ENCODE measurements at regions not wholly inside any gene's neighbourhood (a gene's known extent, or its start where the extent isn't known, plus 50 kb on each side); places are given as distances from the start of the nearest gene placed in this dataset.

DNA sequence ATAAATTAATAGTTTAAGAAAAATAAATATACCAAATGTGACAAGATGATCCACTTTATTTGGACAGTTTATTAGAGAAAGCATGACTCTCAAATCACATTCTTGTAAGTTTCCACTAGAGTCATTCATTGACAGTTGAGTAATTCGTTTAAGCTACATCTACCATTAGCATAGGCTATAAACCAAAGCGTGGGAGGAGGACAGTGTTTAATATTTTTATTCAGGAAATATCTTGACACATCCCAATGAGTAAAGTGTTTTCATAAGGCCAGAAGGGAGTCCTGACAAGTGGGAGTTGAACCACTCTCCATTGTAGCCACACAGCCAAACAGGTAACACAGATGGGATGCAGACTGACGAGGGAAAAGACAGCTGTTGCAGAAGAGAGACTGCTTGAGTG lies 386.5 kb upstream of the SEMA3D start:
- Mint-ChIP-seq H3K36me3 (no peaks in the 10 kb centered on the region), H3K27ac (peak overlapping the region in 1 of 6 donors; percentile 62), H3K4me1 (peaks cover 0 to 1% (median 0%) of the 10 kb centered on the region in 3 donors), H3K27me3 (peaks cover 0 to 4% (median 0%) of the 10 kb centered on the region in 3 donors), H3K9me3 (no peaks in the 10 kb centered on the region), H3K4me3 (no peak overlapping the region)
- no peak for ATAC-seq (ENCODE audit: low read depth in 2 of 2)
- no peak for DNase-seq

GRCh38 chr7:85570898-85571297 lies 384.0 kb upstream of the SEMA3D start:
- no peak for ATAC-seq (ENCODE audit: low read depth in 2 of 2)
- peaks cover 0 to 4% (median 0%) of the 10 kb centered on the region in 3 donors for H3K27me3 Mint-ChIP-seq
- H3K27ac Mint-ChIP-seq = no peak overlapping the region

DNA sequence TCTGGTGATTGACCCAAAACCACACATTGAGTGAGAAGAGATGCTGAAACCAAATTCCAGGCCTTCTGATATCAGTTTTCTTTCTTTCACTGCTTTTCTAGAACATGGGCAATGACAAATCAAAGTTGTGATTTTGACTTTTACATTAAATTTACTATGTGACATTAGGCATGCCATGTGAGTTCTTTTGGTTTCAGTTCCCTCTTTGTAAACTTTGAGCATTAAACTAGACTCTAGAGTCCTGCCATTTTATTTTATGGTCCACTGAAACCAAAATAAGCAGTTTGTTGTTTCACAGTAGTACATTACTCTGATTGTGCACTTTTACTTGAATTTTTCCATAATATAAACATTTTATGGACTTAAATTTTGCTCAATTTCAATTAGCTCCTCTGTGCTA lies 381.1 kb upstream of the SEMA3D start:
- DNase-seq (no peak), ATAC-seq (ENCODE audit: low read depth in 2 of 2) (peak; percentile 50 to 55)
- H3K27me3 Mint-ChIP-seq = peaks cover 0 to 4% (median 0%) of the 10 kb centered on the region in 3 donors
- no peak overlapping the region for H3K27ac Mint-ChIP-seq
- peaks cover 0 to 9% (median 3%) of the 10 kb centered on the region in 3 donors for H3K4me1 Mint-ChIP-seq
- H3K36me3 Mint-ChIP-seq = no peaks in the 10 kb centered on the region
- H3K4me3 Mint-ChIP-seq = no peak overlapping the region
- H3K9me3 Mint-ChIP-seq = peaks cover 0 to 4% (median 0%) of the 10 kb centered on the region in 7 donors

More at GRCh38 chr7:85570898-85571297, 384.0 kb upstream of the SEMA3D start:
- no peak overlapping the region for H3K4me3 Mint-ChIP-seq
- H3K4me1 Mint-ChIP-seq = peaks cover 0 to 9% (median 3%) of the 10 kb centered on the region in 3 donors
- DNase-seq = no peak
- H3K36me3 Mint-ChIP-seq = no peaks in the 10 kb centered on the region
- H3K9me3 Mint-ChIP-seq = peaks cover 0 to 4% (median 0%) of the 10 kb centered on the region in 7 donors

GRCh38 chr7:85566095-85566794 lies 379.4 kb upstream of the SEMA3D start:
- H3K36me3 Mint-ChIP-seq = no peaks in the 10 kb centered on the region
- ATAC-seq (ENCODE audit: low read depth in 2 of 2) = no peak

DNA sequence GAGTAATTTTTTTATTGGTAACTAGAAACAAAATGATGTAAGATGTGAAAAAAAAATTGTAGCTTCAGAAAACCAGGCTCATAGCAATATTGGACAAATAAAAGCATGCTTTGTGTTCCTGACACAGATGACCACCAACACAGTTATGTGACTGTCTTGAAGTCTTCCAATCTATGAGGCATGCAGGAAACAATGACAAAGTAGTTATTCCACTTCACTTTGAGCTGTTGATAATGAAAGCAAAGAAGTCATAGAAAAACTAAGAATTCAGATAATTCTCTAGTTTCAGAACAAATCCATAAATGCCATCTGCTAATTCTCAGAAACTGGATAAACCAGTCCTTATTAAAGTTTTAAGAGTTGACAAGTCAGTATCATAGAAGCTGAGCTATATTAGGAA lies 378.4 kb upstream of the SEMA3D start:
- Mint-ChIP-seq H3K27me3 (no peaks in the 10 kb centered on the region), H3K9me3 (peaks cover 0 to 4% (median 0%) of the 10 kb centered on the region in 7 donors), H3K36me3 (no peaks in the 10 kb centered on the region), H3K4me3 (no peak overlapping the region), H3K4me1 (peaks cover 0 to 9% (median 3%) of the 10 kb centered on the region in 3 donors), H3K27ac (no peak overlapping the region)
- DNase-seq (no peak), ATAC-seq (ENCODE audit: low read depth in 2 of 2) (no peak)

More at GRCh38 chr7:85566095-85566794, 379.4 kb upstream of the SEMA3D start:
- Mint-ChIP-seq H3K4me3 (no peak overlapping the region), H3K4me1 (peaks cover 0 to 9% (median 3%) of the 10 kb centered on the region in 3 donors), H3K27ac (no peak overlapping the region), H3K9me3 (peaks cover 0 to 4% (median 0%) of the 10 kb centered on the region in 7 donors), H3K27me3 (no peaks in the 10 kb centered on the region)
- DNase-seq = no peak

GRCh38 chr7:85564861-85565260 lies 378.0 kb upstream of the SEMA3D start:
- DNase-seq (no peak), ATAC-seq (ENCODE audit: low read depth in 2 of 2) (no peak)
- no peak overlapping the region for H3K4me3 Mint-ChIP-seq
- H3K36me3 Mint-ChIP-seq = no peaks in the 10 kb centered on the region
- H3K4me1 Mint-ChIP-seq = peaks cover 0 to 9% (median 3%) of the 10 kb centered on the region in 3 donors
- H3K27me3 Mint-ChIP-seq = no peaks in the 10 kb centered on the region
- H3K27ac Mint-ChIP-seq = no peak overlapping the region
- H3K9me3 Mint-ChIP-seq = peaks cover 0 to 4% (median 0%) of the 10 kb centered on the region in 7 donors

GRCh38 chr7:85561706-85562105 lies 374.9 kb upstream of the SEMA3D start:
- H3K27me3 Mint-ChIP-seq = no peaks in the 10 kb centered on the region
- H3K27ac Mint-ChIP-seq = no peak overlapping the region
- no peak overlapping the region for H3K4me3 Mint-ChIP-seq
- no peak for ATAC-seq (ENCODE audit: low read depth in 2 of 2)
- no peaks in the 10 kb centered on the region for H3K9me3 Mint-ChIP-seq
- DNase-seq = no peak
- H3K36me3 Mint-ChIP-seq = no peaks in the 10 kb centered on the region
- no peaks in the 10 kb centered on the region for H3K4me1 Mint-ChIP-seq

- peak in 1 of 2 donors; percentile 49 for ATAC-seq (ENCODE audit: low read depth in 2 of 2)
- H3K9me3 Mint-ChIP-seq = no peaks in the 10 kb centered on the region
- peaks cover 0 to 4% (median 0%) of the 10 kb centered on the region in 3 donors for H3K27me3 Mint-ChIP-seq
- H3K27ac Mint-ChIP-seq = no peak overlapping the region
- H3K4me1 Mint-ChIP-seq = no peaks in the 10 kb centered on the region
- H3K4me3 Mint-ChIP-seq = no peak overlapping the region
- H3K36me3 Mint-ChIP-seq = no peaks in the 10 kb centered on the region
- peak; percentile 34 for DNase-seq
These were observed 367.7 kb upstream of the SEMA3D start for GRCh38 chr7:85554236-85555178.

DNA sequence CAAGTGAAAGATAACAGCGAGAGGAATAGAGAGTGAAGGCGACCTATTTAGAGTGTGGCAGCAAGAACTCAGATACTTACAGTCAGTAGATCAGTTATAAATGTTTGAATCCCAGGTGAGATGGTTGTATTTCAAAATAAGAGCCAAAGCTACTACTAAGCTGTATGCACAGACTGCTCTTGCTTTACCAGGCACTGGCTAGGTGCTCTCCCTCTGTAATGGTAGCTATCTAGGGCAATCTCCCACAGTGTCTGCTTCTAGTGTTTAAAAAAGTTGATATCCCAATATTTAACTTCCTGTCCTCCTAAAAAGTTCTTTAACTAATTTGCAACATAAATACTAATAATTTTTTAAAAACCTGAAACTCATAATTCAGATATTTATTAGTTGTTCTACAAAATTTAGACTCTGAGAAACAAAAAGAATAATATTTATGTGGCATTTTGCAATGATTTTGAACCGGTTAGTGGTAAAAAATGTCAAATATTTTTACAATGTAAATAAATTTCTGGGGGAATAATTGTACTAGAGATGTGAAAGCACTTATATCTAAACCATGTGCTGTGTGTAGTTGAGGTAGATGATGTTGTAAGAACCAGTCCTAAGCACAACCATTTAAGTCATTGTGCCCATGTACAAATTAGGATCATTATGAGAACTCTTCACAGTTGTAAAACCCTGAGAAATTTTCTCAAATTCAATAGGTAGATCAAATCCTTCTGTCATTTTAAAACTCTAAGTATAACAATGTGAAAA lies 349.3 kb upstream of the SEMA3D start:
- Mint-ChIP-seq H3K9me3 (peaks cover 0 to 6% (median 0%) of the 10 kb centered on the region in 7 donors), H3K36me3 (no peaks in the 10 kb centered on the region), H3K27ac (no peak overlapping the region), H3K4me1 (no peaks in the 10 kb centered on the region), H3K27me3 (no peaks in the 10 kb centered on the region), H3K4me3 (no peak overlapping the region)
- DNase-seq (no peak), ATAC-seq (ENCODE audit: low read depth in 2 of 2) (no peak)

- Mint-ChIP-seq H3K4me1 (no peaks in the 10 kb centered on the region), H3K4me3 (no peak overlapping the region), H3K9me3 (no peaks in the 10 kb centered on the region)
These were observed 343.0 kb upstream of the SEMA3D start for GRCh38 chr7:85529831-85530230.

DNA sequence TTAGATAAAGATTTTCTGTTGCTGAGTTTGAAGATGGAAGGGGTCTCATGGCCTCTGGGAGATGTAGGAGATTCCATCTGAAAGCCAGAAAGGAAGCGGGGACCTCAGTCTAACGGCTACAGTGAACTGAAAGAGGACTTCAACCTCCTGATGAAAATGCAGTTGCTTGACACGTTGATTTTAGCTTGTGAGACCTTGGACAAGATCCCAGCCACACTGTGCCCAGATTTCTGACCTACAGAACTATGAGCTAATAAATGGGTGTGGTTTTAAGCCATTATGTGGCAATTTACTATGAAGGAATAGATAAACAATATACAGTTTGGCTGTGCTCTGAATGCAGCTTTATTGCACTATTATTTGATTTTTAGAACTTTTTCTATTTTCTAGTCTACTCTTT lies 342.3 kb upstream of the SEMA3D start:
- H3K27ac Mint-ChIP-seq = no peak overlapping the region
- H3K4me1 Mint-ChIP-seq = no peaks in the 10 kb centered on the region
- H3K9me3 Mint-ChIP-seq = no peaks in the 10 kb centered on the region
- H3K27me3 Mint-ChIP-seq = no peaks in the 10 kb centered on the region
- DNase-seq = no peak
- no peak overlapping the region for H3K4me3 Mint-ChIP-seq
- no peak for ATAC-seq (ENCODE audit: low read depth in 2 of 2)
- no peaks in the 10 kb centered on the region for H3K36me3 Mint-ChIP-seq

More at GRCh38 chr7:85529831-85530230, 343.0 kb upstream of the SEMA3D start:
- Mint-ChIP-seq H3K27me3 (no peaks in the 10 kb centered on the region), H3K27ac (no peak overlapping the region), H3K36me3 (no peaks in the 10 kb centered on the region)
- DNase-seq (no peak), ATAC-seq (ENCODE audit: low read depth in 2 of 2) (no peak)

DNA sequence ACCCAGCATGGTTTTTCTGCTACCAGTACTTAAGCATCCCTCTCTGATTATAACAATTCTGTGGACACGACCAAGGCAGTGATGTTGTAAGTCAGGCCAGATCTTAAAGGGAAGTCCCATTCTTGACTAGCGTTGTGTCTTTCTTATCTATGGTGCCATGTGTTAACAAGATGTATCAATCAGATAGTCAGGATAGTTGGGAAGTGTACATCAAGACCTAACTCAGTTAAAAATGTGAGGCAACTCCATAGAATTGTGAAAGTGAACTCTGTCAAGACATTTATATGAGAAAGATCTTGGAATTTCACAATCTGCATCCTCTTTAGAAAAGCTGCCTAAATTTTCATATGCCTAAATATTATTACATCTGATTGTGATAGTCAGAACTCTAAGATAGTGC lies 341.7 kb upstream of the SEMA3D start:
- H3K9me3 Mint-ChIP-seq = no peaks in the 10 kb centered on the region
- no peak overlapping the region for H3K4me3 Mint-ChIP-seq
- H3K27me3 Mint-ChIP-seq = no peaks in the 10 kb centered on the region
- DNase-seq = no peak
- ATAC-seq (ENCODE audit: low read depth in 2 of 2) = no peak
- H3K36me3 Mint-ChIP-seq = no peaks in the 10 kb centered on the region
- no peaks in the 10 kb centered on the region for H3K4me1 Mint-ChIP-seq
- no peak overlapping the region for H3K27ac Mint-ChIP-seq

DNA sequence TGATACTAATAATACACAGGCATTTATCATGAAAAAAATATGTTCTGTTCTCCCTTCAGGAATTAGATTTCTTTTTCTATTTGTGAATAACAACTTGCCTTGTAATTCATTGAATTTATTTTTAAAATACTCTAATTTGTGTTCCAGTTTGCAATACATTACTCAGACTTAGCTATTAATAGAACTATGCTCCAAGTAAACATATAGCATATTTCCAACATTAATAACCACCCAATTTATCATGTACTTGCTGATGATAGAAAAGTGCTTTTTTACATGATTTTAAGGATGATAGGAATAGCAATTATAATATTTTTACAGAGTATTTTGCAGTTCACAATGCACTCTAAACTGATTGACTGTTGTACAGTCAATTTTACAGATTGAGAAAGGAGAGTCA lies 338.8 kb upstream of the SEMA3D start:
- Mint-ChIP-seq H3K27me3 (no peaks in the 10 kb centered on the region), H3K36me3 (no peaks in the 10 kb centered on the region), H3K4me1 (no peaks in the 10 kb centered on the region), H3K4me3 (no peak overlapping the region), H3K27ac (no peak overlapping the region), H3K9me3 (no peaks in the 10 kb centered on the region)
- ATAC-seq (ENCODE audit: low read depth in 2 of 2) (no peak), DNase-seq (no peak)
